ENCODE measurements at regions not wholly inside any gene's neighbourhood (a gene's known extent, or its start where the extent isn't known, plus 50 kb on each side); places are given as distances from the start of the nearest gene placed in this dataset.

- no peak for DNase-seq
These were observed 348.3 kb upstream of the CDH6 start for GRCh38 chr5:30845194-30845593.

- no peak for DNase-seq
These were observed 349.9 kb upstream of the CDH6 start for GRCh38 chr5:30843541-30843940.

DNA sequence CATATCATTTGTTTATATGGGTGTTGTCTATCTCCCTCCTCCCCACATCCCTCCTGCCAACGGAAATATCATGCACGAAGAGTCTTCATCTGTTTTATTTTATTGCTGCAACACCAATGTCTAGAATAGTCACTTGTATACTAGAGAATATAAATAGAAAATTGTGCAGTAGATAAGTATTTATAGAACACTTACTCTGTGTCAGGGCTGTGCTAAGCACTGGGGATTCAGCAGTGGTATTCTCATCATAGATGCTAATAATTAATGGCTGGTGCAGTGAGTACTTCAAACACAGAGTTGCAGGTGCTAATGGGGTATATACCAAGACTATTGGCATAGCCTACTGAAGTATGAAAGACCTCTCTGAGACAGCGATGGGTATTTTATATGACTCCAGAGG, 353.5 kb upstream of the CDH6 start:
- DNase-seq, result no peak

DNA sequence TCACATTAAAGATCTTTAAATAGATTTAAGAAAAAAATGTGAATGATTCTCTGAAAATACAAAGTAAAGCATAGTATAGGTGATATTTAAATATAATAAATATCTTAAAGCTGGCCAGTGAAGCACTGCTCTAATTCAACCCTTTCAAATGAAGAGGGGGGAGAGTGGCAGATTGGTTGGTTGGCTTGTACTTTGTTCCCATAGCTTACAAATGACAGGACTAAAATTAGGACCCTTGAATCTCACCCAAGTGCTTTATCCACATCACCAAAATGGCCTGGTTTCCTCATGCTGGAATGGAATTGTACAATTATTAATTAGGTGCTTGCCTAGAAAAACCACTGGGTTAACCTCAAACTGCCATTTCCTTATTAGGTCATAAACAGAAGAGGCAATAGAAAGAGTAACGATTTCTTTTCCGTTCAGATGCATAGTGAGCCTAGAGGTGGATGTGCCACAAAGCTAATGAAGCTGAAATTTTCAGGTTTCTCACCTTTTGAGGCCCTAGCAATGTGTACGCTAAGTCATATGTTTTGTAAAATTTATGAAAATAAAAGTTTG, 354.5 kb upstream of the CDH6 start:
- DNase-seq, result no peak

- DNase-seq, result no peak
These were observed 361.0 kb upstream of the CDH6 start for GRCh38 chr5:30832519-30832918.

GRCh38 chr5:30831605-30832004, 361.9 kb upstream of the CDH6 start:
- no peak for DNase-seq

GRCh38 chr5:30831123-30831522, 362.4 kb upstream of the CDH6 start:
- DNase-seq, result no peak

GRCh38 chr5:30811298-30811697, 382.2 kb upstream of the CDH6 start:
- no peak for DNase-seq

DNA sequence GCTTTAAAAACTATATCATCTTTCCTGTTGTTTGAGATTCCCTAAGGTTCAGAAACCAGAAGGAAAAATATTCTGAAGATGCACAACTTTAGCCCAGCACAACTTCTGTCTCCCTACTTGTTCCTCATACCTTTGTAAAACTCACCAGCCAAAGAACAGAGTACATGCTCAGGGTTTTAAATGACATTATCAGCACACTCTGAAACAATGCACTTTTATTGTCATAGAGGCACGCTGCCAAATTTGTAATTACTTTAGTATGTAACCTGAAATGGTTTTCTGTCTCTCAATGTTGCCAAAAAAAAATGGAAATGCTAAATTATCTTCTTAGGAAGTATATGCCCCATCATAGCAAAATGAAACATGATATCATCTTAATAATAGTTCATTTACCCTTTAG, 383.6 kb upstream of the CDH6 start:
- no peak for DNase-seq

DNA sequence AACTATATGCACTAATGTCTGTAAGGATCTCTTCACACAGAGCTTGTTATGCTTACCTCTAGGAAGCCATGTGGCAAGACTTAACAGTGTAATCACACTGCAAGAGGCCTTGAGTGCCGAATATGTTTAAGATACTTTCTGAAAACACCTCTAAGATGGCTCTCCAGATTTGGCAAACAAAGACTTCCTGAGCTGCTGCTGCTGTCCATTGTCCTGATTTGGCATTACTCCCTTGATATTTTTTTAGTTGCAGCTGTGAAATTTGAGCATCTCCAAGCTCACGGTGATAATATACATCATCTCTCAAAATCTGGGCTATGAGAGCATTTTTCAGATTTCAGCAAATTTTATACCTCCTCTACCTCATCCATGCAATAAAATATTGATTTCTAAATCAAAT, 384.5 kb upstream of the CDH6 start:
- DNase-seq, result no peak

- no peak for DNase-seq
These were observed 388.6 kb upstream of the CDH6 start for GRCh38 chr5:30804739-30805505.

- DNase-seq, result no peak
These were observed 390.4 kb upstream of the CDH6 start for GRCh38 chr5:30802961-30803705.

GRCh38 chr5:30781643-30782042, 411.8 kb upstream of the CDH6 start:
- DNase-seq, result no peak

DNA sequence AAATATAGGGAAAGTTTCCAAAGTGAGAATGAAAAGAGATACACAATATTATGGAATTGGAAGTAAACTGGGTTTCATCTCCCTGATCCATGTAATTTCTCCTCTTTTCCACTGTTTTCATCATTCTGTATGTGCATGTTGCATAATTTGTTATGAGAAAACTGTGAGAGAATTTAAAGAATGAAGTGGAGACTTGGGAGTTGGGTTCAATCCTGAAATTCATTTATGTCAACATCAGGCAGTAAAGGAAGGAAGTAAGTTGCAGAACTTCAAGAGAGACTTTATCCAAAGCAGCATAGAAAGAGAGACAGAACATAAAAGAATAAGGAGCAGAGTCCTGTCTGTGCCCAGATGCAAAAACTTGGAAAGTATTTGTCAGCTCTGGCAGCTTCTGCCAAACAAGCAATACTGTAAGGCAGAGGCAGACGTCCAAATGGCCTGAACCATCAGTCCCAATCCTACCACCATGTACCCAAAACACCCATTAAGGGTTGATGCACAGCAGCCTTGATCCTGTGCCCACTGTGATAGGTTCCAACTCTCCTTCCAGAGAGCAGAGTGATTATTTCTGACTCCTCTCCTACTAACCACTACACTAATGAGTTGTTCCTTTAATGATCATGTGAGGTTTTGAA, 425.3 kb upstream of the CDH6 start:
- DNase-seq, result no peak

DNA sequence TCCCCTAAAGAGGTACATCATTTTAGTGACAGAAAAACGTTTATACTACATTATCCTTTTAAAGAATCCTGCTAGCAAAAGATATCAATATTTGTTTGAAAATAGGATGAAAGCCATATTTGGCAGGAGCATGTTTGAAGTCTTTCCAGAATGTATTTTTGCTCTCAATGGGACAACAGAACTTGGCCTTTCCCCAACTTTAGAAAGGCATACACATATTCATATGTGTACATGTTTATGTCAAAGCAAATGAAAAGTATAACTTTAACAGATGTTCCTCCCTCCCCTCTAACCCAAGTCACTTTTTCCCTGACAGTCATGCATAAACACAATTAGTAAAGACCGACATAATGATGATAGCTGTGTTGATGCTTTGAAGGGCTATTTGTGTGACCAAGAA, 427.8 kb upstream of the CDH6 start:
- no peak for DNase-seq

- DNase-seq, result no peak
These were observed 428.3 kb upstream of the CDH6 start for GRCh38 chr5:30765227-30765626.

DNA sequence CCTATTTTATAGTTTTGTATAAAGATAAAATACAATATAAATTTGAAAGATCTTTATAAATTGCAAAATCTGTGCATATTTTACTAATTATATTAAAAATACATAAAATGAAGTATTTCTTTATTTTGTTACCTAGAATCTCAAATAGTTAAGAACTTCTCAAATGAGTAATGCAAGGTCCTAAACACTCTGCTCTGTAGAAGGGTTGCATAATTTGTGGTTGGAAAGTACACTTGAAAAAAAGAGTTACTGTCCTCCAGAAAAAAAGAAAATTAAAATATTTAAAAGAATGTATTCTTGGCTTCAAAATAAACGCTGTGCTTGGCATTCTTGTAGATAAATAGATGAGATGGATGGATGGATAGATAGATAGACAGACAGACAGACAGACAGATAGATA, 428.8 kb upstream of the CDH6 start:
- no peak for DNase-seq

- DNase-seq, result no peak
These were observed 433.8 kb upstream of the CDH6 start for GRCh38 chr5:30759731-30760130.

DNA sequence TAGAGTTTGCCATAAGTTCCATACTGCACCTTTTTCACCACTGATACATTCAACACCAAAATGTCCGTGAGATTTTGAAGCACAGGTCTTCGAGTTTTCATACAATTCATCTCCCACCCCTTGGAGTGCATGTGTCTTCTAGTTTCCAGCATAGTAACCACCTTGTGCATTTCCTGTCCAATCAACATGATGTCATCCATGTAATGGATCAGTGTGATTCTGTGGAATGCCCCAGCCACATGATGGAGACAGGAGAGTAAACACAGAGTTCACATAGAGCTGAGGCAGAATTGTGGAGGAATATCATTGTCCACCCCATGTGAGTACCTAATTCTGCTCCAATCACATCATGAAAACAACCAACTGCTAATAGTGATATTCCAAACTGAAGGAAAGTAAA, 441.5 kb upstream of the CDH6 start:
- DNase-seq, result no peak

DNA sequence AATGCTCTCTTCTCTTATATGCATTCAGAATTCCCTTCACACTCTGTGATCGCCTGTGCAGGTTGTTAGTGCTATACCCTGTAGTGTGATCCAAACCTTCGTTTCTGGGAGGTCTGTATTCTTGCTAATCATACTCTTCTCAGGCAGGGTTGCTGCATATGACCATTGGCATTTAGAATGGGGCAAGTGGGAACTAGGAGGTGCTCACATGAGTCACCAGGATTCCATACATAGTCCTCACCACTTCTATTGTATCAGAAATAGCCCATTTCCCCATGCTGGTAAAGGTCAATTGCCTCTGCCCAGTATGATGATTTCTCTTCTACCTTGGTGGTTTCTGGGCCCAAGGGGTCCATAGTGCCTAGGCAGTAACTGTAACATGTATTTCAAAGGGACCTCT, 443.5 kb upstream of the CDH6 start:
- DNase-seq, result no peak

DNA sequence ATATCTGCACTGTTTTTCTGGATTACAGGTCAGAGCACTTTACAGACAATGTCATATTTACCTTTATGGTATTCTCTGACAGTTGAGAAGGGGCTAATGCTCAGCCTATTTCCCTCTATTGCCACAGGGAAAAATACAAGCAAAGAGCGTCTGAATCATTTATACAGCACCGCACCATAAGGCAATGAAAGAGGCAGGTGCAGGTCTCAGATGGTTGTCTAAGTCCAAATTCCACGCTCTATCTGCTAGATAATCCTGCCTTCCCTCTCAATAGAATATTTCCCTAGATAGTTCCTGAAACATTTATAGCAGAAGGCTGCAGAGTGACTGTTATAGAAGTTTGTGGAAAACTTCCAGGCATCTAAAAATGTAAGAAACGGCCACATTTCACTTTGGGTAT, 446.1 kb upstream of the CDH6 start:
- no peak for DNase-seq

GRCh38 chr5:30736669-30737068, 456.8 kb upstream of the CDH6 start:
- DNase-seq, result no peak

GRCh38 chr5:30734118-30734517, 459.4 kb upstream of the CDH6 start:
- DNase-seq, result no peak

DNA sequence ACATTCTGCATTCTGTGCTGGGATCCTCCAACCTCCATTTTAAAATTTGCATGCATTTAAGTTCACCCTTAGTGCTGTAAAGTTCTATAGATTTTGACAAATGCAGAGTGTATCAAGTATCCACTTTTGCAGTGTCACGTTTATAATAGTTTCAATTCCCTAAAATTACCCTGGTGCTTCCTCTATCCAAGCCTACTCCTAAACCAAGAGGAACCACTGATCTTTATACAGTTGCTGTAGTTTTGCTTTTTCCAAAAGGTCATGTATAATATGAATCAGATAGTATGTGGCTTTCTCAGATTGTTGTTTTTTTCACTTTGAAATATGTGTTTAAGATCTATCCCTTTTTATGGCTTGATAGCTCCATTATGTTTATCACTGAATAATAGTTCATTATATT, 468.4 kb upstream of the CDH6 start:
- DNase-seq, result no peak
